Astrocyte of the cerebellum (primary cell): ENCODE measurements at regions not wholly inside any gene's neighbourhood (a gene's known extent, or its start where the extent isn't known, plus 50 kb on each side); places are given as distances from the start of the nearest gene placed in this dataset.

Source experiments
- DNase-seq: peaks from one replicate; pipeline ENCODE4 v3.0.0-alpha.2; 2011; ENCODE audit warnings: low read depth
- H3K4me3 ChIP-seq: 2 replicates; pipeline ENCODE4 v1.5.1; 2011; ENCODE audit warnings: mild to moderate bottlenecking, low read depth, low read length, moderate library complexity
- CTCF ChIP-seq: IDR thresholded peaks from 2 replicates; pipeline ENCODE4 v1.5.1; 2012; ENCODE audit warnings: low read length, low read depth, moderate library complexity, mild to moderate bottlenecking; ENCODE audit errors: missing control alignments
- in situ Hi-C: cut with HindIII; loops from 2 replicates; pipeline ENCODE4 v1.10.0; 2017; ENCODE audit warnings: low sequenced_read_pairs

- no peak for TF ChIP-seq CTCF
- in situ Hi-C loops: no loop called here
- no peak for DNase-seq
- H3K4me3 ChIP-seq: no peak overlapping the region
Measured at GRCh38 chr2:166831930-166832329, 56.4 kb upstream of the XIRP2 start.

GRCh38 chr2:166825914-166826313 is 62.4 kb upstream of the XIRP2 start:
- DNase-seq: no peak
- TF ChIP-seq CTCF: no peak
- H3K4me3 ChIP-seq: no peak overlapping the region
- in situ Hi-C loops: no loop called here

- H3K4me3 ChIP-seq: no peak overlapping the region
- no peak for TF ChIP-seq CTCF
- in situ Hi-C loops: no loop called here
- no peak for DNase-seq
Measured at GRCh38 chr2:166814335-166814734, 73.9 kb upstream of the XIRP2 start.

GRCh38 chr2:166812166-166812891 is 76.0 kb upstream of the XIRP2 start:
- TF ChIP-seq CTCF: no peak
- in situ Hi-C loops: no loop called here
- H3K4me3 ChIP-seq: no peak overlapping the region
- DNase-seq: no peak

GRCh38 chr2:166805753-166806152 is 82.5 kb upstream of the XIRP2 start:
- DNase-seq: no peak
- no peak for TF ChIP-seq CTCF
- no peak overlapping the region for H3K4me3 ChIP-seq
- in situ Hi-C loops: no loop called here

- TF ChIP-seq CTCF: no peak
- in situ Hi-C loops: no loop called here
- no peak for DNase-seq
- no peak overlapping the region for H3K4me3 ChIP-seq
Measured at GRCh38 chr2:166803373-166804000, 84.8 kb upstream of the XIRP2 start.
